Muscle of leg (tissue), 3 donors: ENCODE measurements at regions not wholly inside any gene's neighbourhood (a gene's known extent, or its start where the extent isn't known, plus 50 kb on each side); places are given as distances from the start of the nearest gene placed in this dataset.

Source experiments
- DNase-seq: peaks from one replicate; pipeline ENCODE4 v3.0.0; 2013
- H3K27ac ChIP-seq: one replicate; pipeline ENCODE4 v1.5.1; 2013; ENCODE audit warnings: mild to moderate bottlenecking, low read length, control low read depth
- H3K27me3 ChIP-seq: one replicate; pipeline ENCODE4 v1.6.1; 2013; ENCODE audit warnings: low read length; ENCODE audit not compliant: control insufficient read depth, insufficient read depth
- H3K36me3 ChIP-seq: one replicate; pipeline ENCODE4 v1.6.1; 2013; ENCODE audit warnings: low read length; ENCODE audit not compliant: control insufficient read depth, insufficient read depth
- H3K4me1 ChIP-seq: one replicate; pipeline ENCODE4 v1.6.1; 2013; ENCODE audit warnings: low read length; ENCODE audit not compliant: control insufficient read depth, insufficient read depth
- H3K4me3 ChIP-seq: one replicate; pipeline ENCODE4 v1.5.1; 2013; ENCODE audit warnings: low read length, control low read depth
- H3K9me3 ChIP-seq: replicated peaks from 2 replicates; pipeline ENCODE4 v1.6.1; 2013; ENCODE audit warnings: low read depth, low read length; ENCODE audit not compliant: control insufficient read depth
- WGBS: methylation state at CpG from one replicate; pipeline ENCODE4 v1.1.5; 2013; ENCODE audit warnings: missing lambda C conversion rate; ENCODE audit not compliant: insufficient coverage; 5-methylcytosine and 5-hydroxymethylcytosine counted together

- Histone ChIP-seq H3K27me3 (no peaks in the 10 kb centered on the region), H3K9me3 (peaks cover 4% of the 10 kb centered on the region), H3K27ac (no peak overlapping the region), H3K36me3 (no peaks in the 10 kb centered on the region), H3K4me3 (no peak overlapping the region), H3K4me1 (no peaks in the 10 kb centered on the region)
- whole genome bisulfite sequencing, result 43% methylated on average over 1 of the region's 5 CpGs
- no peak for DNase-seq
Measured at GRCh38 chr7:68682910-68683309, 915.4 kb upstream of the AUTS2 start.

- WGBS, result 61% methylated on average over 6 of the region's 8 CpGs
- DNase-seq, result peak; percentile 30
- no peak overlapping the region for H3K4me3 ChIP-seq
Measured at GRCh38 chr7:68684246-68684839, 913.9 kb upstream of the AUTS2 start.

GRCh38 chr7:68684996-68685395 lies 913.3 kb upstream of the AUTS2 start:
- Histone ChIP-seq H3K27ac (no peak overlapping the region), H3K4me1 (no peaks in the 10 kb centered on the region), H3K9me3 (peaks cover 4% of the 10 kb centered on the region), H3K36me3 (no peaks in the 10 kb centered on the region), H3K27me3 (no peaks in the 10 kb centered on the region), H3K4me3 (no peak overlapping the region)
- DNase-seq, result no peak
- 87% methylated on average over 3 of the region's 7 CpGs for WGBS

More at GRCh38 chr7:68684246-68684839, 913.9 kb upstream of the AUTS2 start:
- Histone ChIP-seq H3K4me1 (no peaks in the 10 kb centered on the region), H3K9me3 (peaks cover 4% of the 10 kb centered on the region), H3K36me3 (no peaks in the 10 kb centered on the region), H3K27me3 (no peaks in the 10 kb centered on the region), H3K27ac (no peak overlapping the region)

- H3K36me3 ChIP-seq, result no peaks in the 10 kb centered on the region
- H3K4me3 ChIP-seq, result no peak overlapping the region
- H3K27ac ChIP-seq, result no peak overlapping the region
- H3K4me1 ChIP-seq, result no peaks in the 10 kb centered on the region
- 29% methylated on average over 6 of the region's 8 CpGs for WGBS
- peak; percentile 44 for DNase-seq
- no peaks in the 10 kb centered on the region for H3K27me3 ChIP-seq
- H3K9me3 ChIP-seq, result peaks cover 4% of the 10 kb centered on the region
Measured at GRCh38 chr7:68688416-68689086, 909.7 kb upstream of the AUTS2 start.

- 72% methylated on average over 3 of the region's 5 CpGs for WGBS
- Histone ChIP-seq H3K27me3 (no peaks in the 10 kb centered on the region), H3K9me3 (peaks cover 4% of the 10 kb centered on the region), H3K27ac (no peak overlapping the region), H3K36me3 (no peaks in the 10 kb centered on the region), H3K4me3 (no peak overlapping the region), H3K4me1 (no peaks in the 10 kb centered on the region)
- no peak for DNase-seq
Measured at GRCh38 chr7:68689087-68689433, 909.2 kb upstream of the AUTS2 start.

- no peak for DNase-seq
- 85% methylated on average over 8 of the region's 12 CpGs for WGBS
- Histone ChIP-seq H3K27ac (no peak overlapping the region), H3K4me3 (no peak overlapping the region), H3K4me1 (no peaks in the 10 kb centered on the region), H3K27me3 (no peaks in the 10 kb centered on the region), H3K36me3 (no peaks in the 10 kb centered on the region), H3K9me3 (no peaks in the 10 kb centered on the region)
Measured at GRCh38 chr7:68691261-68692216, 906.7 kb upstream of the AUTS2 start.

GRCh38 chr7:68692511-68692910 lies 905.8 kb upstream of the AUTS2 start:
- no peak overlapping the region for H3K4me3 ChIP-seq
- no peak overlapping the region for H3K27ac ChIP-seq
- no peak for DNase-seq
- H3K4me1 ChIP-seq, result peaks cover 2% of the 10 kb centered on the region
- no peaks in the 10 kb centered on the region for H3K9me3 ChIP-seq
- H3K27me3 ChIP-seq, result no peaks in the 10 kb centered on the region
- no peaks in the 10 kb centered on the region for H3K36me3 ChIP-seq
- 100% methylated on average over 1 of the region's 4 CpGs for WGBS

GRCh38 chr7:68694656-68695055 lies 903.6 kb upstream of the AUTS2 start:
- Histone ChIP-seq H3K4me1 (peaks cover 6% of the 10 kb centered on the region), H3K27ac (no peak overlapping the region), H3K27me3 (no peaks in the 10 kb centered on the region), H3K9me3 (no peaks in the 10 kb centered on the region), H3K36me3 (no peaks in the 10 kb centered on the region), H3K4me3 (no peak overlapping the region)
- no CpG with 5 or more reads among the region's 1 CpG for WGBS
- no peak for DNase-seq

GRCh38 chr7:68697796-68698280 lies 900.4 kb upstream of the AUTS2 start:
- no peak overlapping the region for H3K27ac ChIP-seq
- H3K9me3 ChIP-seq, result no peaks in the 10 kb centered on the region
- WGBS, result no CpG with 5 or more reads among the region's 7 CpGs
- H3K4me3 ChIP-seq, result no peak overlapping the region
- no peaks in the 10 kb centered on the region for H3K27me3 ChIP-seq
- peaks cover 6% of the 10 kb centered on the region for H3K4me1 ChIP-seq
- peak; percentile 81 for DNase-seq
- no peaks in the 10 kb centered on the region for H3K36me3 ChIP-seq

- DNase-seq, result no peak
- H3K27me3 ChIP-seq, result no peaks in the 10 kb centered on the region
- H3K9me3 ChIP-seq, result no peaks in the 10 kb centered on the region
- WGBS, result 60% methylated on average over 2 of the region's 6 CpGs
- H3K36me3 ChIP-seq, result no peaks in the 10 kb centered on the region
- no peak overlapping the region for H3K4me3 ChIP-seq
- peaks cover 6% of the 10 kb centered on the region for H3K4me1 ChIP-seq
- no peak overlapping the region for H3K27ac ChIP-seq
Measured at GRCh38 chr7:68699090-68699711, 899.1 kb upstream of the AUTS2 start.
